Transverse colon (tissue), 4 donors: ENCODE measurements at regions not wholly inside any gene's neighbourhood (a gene's known extent, or its start where the extent isn't known, plus 50 kb on each side); places are given as distances from the start of the nearest gene placed in this dataset.

Source experiments
- CTCF ChIP-seq, 5 experiments: fragments of 200-600 bp in 3 of 5; fragments of 450-650 bp in 2 of 5; sonication (generic) in 3 of 5; IDR thresholded peaks; 1 replicate in 2 of 5; 2 replicates in 3 of 5; pipeline ENCODE4 v1.5.1; 2016 to 2017; ENCODE audit warnings: antibody characterized with exemption in 5 of 5, inconsistent platforms in 3 of 5, mild to moderate bottlenecking in 2 of 5, moderate library complexity in 1 of 5
- EP300 ChIP-seq: sonication (generic); formaldehyde crosslinking; IDR thresholded peaks from one replicate; pipeline ENCODE4 v1.6.1; 2017; ENCODE audit warnings: antibody characterized with exemption, low read depth
- POLR2A ChIP-seq: fragments of 450-650 bp; IDR thresholded peaks from one replicate; pipeline ENCODE4 v1.6.1; 2016; ENCODE audit warnings: antibody characterized with exemption, mild to moderate bottlenecking, moderate library complexity
- POLR2AphosphoS5 ChIP-seq, 3 donors: sonication (generic); formaldehyde crosslinking; IDR thresholded peaks; one replicate each; pipeline ENCODE4 v1.6.1; 2016; ENCODE audit warnings: antibody characterized with exemption in 3 of 3

GRCh38 chr11:76270389-76270788 lies 64.1 kb upstream of the WNT11 start:
- TF ChIP-seq CTCF (IDR thresholded peaks at IDR 0.05) (no peak), POLR2AphosphoS5 (IDR thresholded peaks at IDR 0.05) (no peak), POLR2A (no peak), EP300 (no peak)
